H9 (cell line): ENCODE measurements at regions not wholly inside any gene's neighbourhood (a gene's known extent, or its start where the extent isn't known, plus 50 kb on each side); places are given as distances from the start of the nearest gene placed in this dataset.

Experiments used
- DNase-seq: peaks from one replicate; pipeline ENCODE4 v3.0.0-alpha.2; 2017
- H2AFZ ChIP-seq: one replicate; pipeline ENCODE4 v1.6.1; 2013; ENCODE audit warnings: mild to moderate bottlenecking, low read length, control low read depth, moderate library complexity
- H2AK5ac ChIP-seq: 2 replicates; pipeline ENCODE4 v1.6.1; 2013; ENCODE audit warnings: low read length, control low read depth, mixed read lengths; ENCODE audit not compliant: insufficient read length
- H2BK120ac ChIP-seq: one replicate; pipeline ENCODE4 v1.6.1; 2013; ENCODE audit warnings: low read depth, mild to moderate bottlenecking, low read length, control low read depth, inconsistent platforms; ENCODE audit not compliant: poor library complexity, severe bottlenecking
- H2BK12ac ChIP-seq: 2 replicates; pipeline ENCODE4 v1.6.1; 2013; ENCODE audit warnings: low read length, control low read depth, mixed read lengths, low read depth; ENCODE audit not compliant: insufficient read length
- H2BK15ac ChIP-seq: 2 replicates; pipeline ENCODE4 v1.6.1; 2013; ENCODE audit warnings: low read depth, low read length, control low read depth
- H2BK20ac ChIP-seq: one replicate; pipeline ENCODE4 v1.6.1; 2013; ENCODE audit warnings: low read depth, mild to moderate bottlenecking, low read length, control low read depth, inconsistent platforms; ENCODE audit not compliant: poor library complexity, severe bottlenecking
- H2BK5ac ChIP-seq: 2 replicates; pipeline ENCODE4 v1.6.1; 2013; ENCODE audit warnings: low read length, control low read depth, mixed read lengths; ENCODE audit not compliant: insufficient read length
- H3K14ac ChIP-seq: 2 replicates; pipeline ENCODE4 v1.6.1; 2013; ENCODE audit warnings: low read length, control low read depth; ENCODE audit not compliant: insufficient read depth
- H3K18ac ChIP-seq: 2 replicates; pipeline ENCODE4 v1.6.1; 2013; ENCODE audit warnings: low read depth, mild to moderate bottlenecking, mixed read lengths, low read length, control low read depth; ENCODE audit not compliant: insufficient read length
- H3K23ac ChIP-seq: 2 replicates; pipeline ENCODE4 v1.6.1; 2013; ENCODE audit warnings: low read length, control low read depth, mixed read lengths, low read depth; ENCODE audit not compliant: insufficient read length
- H3K23me2 ChIP-seq: 2 replicates; pipeline ENCODE4 v1.6.1; 2013; ENCODE audit warnings: low read depth, mild to moderate bottlenecking, mixed read lengths, low read length, control low read depth; ENCODE audit not compliant: insufficient read length, poor library complexity, severe bottlenecking
- H3K27ac ChIP-seq: 2 replicates; pipeline ENCODE4 v1.5.1; 2013; ENCODE audit warnings: low read length, control low read depth, mixed read lengths, low read depth; ENCODE audit not compliant: insufficient read length
- H3K27me3 ChIP-seq: 2 replicates; pipeline ENCODE4 v1.6.1; 2013; ENCODE audit warnings: low read length, control low read depth, inconsistent platforms; ENCODE audit not compliant: insufficient read depth
- H3K4ac ChIP-seq: 2 replicates; pipeline ENCODE4 v1.6.1; 2013; ENCODE audit warnings: low read depth, mild to moderate bottlenecking, control low read depth, inconsistent platforms, low read length, moderate library complexity
- H3K4me1 ChIP-seq: 2 replicates; pipeline ENCODE4 v1.6.1; 2013; ENCODE audit warnings: low read length, control low read depth, inconsistent platforms; ENCODE audit not compliant: insufficient read depth
- H3K4me2 ChIP-seq: 2 replicates; pipeline ENCODE4 v1.6.1; 2013; ENCODE audit warnings: low read length, control low read depth, mixed read lengths; ENCODE audit not compliant: insufficient read length, insufficient read depth
- H3K56ac ChIP-seq: 2 replicates; pipeline ENCODE4 v1.6.1; 2013; ENCODE audit warnings: low read depth, mild to moderate bottlenecking, mixed read lengths, low read length, control low read depth; ENCODE audit not compliant: insufficient read length
- H3K79me1 ChIP-seq: 2 replicates; pipeline ENCODE4 v1.6.1; 2013; ENCODE audit warnings: low read depth, mild to moderate bottlenecking, moderate library complexity, low read length, control low read depth, inconsistent platforms; ENCODE audit not compliant: insufficient read depth, poor library complexity, severe bottlenecking
- H3K79me2 ChIP-seq: 2 replicates; pipeline ENCODE4 v1.6.1; 2013; ENCODE audit warnings: low read length, control low read depth, inconsistent platforms; ENCODE audit not compliant: insufficient read depth
- H3K9ac ChIP-seq: 2 replicates; pipeline ENCODE4 v1.6.1; 2013; ENCODE audit warnings: low read length, control low read depth, mixed read lengths; ENCODE audit not compliant: insufficient read length; ENCODE audit errors: extremely low read depth
- H3K9me3 ChIP-seq: one replicate; pipeline ENCODE4 v1.6.1; 2013; ENCODE audit warnings: low read depth, low read length, inconsistent platforms; ENCODE audit not compliant: control insufficient read depth
- H3T11ph ChIP-seq: one replicate; pipeline ENCODE4 v1.6.1; 2013; ENCODE audit warnings: mild to moderate bottlenecking, low read length, control low read depth, inconsistent platforms
- H4K20me1 ChIP-seq: one replicate; pipeline ENCODE4 v1.6.1; 2013; ENCODE audit not compliant: control insufficient read depth, insufficient read length, insufficient read depth
- H4K5ac ChIP-seq: 2 replicates; pipeline ENCODE4 v1.6.1; 2013; ENCODE audit warnings: low read depth, mild to moderate bottlenecking, mixed read lengths, low read length, control low read depth; ENCODE audit not compliant: insufficient read length
- H4K8ac ChIP-seq: replicated peaks from 2 replicates; pipeline ENCODE4 v1.6.1; 2013; ENCODE audit warnings: low read length, control low read depth, mixed read lengths, low read depth; ENCODE audit not compliant: insufficient read length
- H4K91ac ChIP-seq: 2 replicates; pipeline ENCODE4 v1.6.1; 2013; ENCODE audit warnings: low read depth, mild to moderate bottlenecking, moderate library complexity, mixed read lengths, low read length, control low read depth; ENCODE audit not compliant: insufficient read length
- H3K27ac Mint-ChIP-seq, 3 experiments: 2 replicates in 2 of 3; 3 replicates in 1 of 3; pipeline ENCODE4 v1.8.0; 2020 to 2021; ENCODE audit warnings: mixed read lengths in 3 of 3, mild to moderate bottlenecking in 1 of 3, moderate library complexity in 1 of 3
- H3K27me3 Mint-ChIP-seq: 2 replicates; pipeline ENCODE4 v1.8.0; 2021; ENCODE audit warnings: low read depth, mild to moderate bottlenecking, moderate library complexity, mixed read lengths
- H3K36me3 Mint-ChIP-seq, 3 experiments: 2 replicates in 2 of 3; 3 replicates in 1 of 3; pipeline ENCODE4 v1.8.0; 2020 to 2021; ENCODE audit warnings: low read depth in 3 of 3, mixed read lengths in 3 of 3; ENCODE audit not compliant: insufficient read depth in 1 of 3
- H3K4me1 Mint-ChIP-seq, 2 experiments: 2 replicates each; pipeline ENCODE4 v1.8.0; 2020; ENCODE audit warnings: mixed read lengths in 2 of 2
- H3K4me3 Mint-ChIP-seq, 2 experiments: 2 replicates in 1 of 2; 3 replicates in 1 of 2; pipeline ENCODE4 v1.8.0; 2020 to 2021; ENCODE audit warnings: mild to moderate bottlenecking in 2 of 2, mixed read lengths in 2 of 2, moderate library complexity in 1 of 2
- H3K9me3 Mint-ChIP-seq, 2 experiments: 2 replicates in 1 of 2; 3 replicates in 1 of 2; pipeline ENCODE4 v1.8.0; 2020; ENCODE audit warnings: mild to moderate bottlenecking in 2 of 2, mixed read lengths in 2 of 2, moderate library complexity in 1 of 2
- CTCF ChIP-seq: fragments of 200-600 bp; sonication (generic); conservative IDR thresholded peaks from 3 replicates; pipeline ENCODE4 v1.8.0; 2021; ENCODE audit warnings: antibody characterized with exemption, mild to moderate bottlenecking
- WGBS: extraction: QIAGEN DNeasy Blood & Tissue Kit; methylation state at CpG from one replicate; pipeline ENCODE4 v1.1.7; 2013; ENCODE audit warnings: missing lambda C conversion rate, low lambda C conversion rate, mixed read lengths; ENCODE audit not compliant: insufficient read length; ENCODE audit errors: extremely low coverage; 5-methylcytosine and 5-hydroxymethylcytosine counted together

- Histone ChIP-seq H4K20me1 (no peaks in the 10 kb centered on the region), H3K4me1 (no peaks in the 10 kb centered on the region), H2BK120ac (no peak overlapping the region), H2BK5ac (no peak overlapping the region), H3K14ac (no peak overlapping the region; the same call in 1 of the 2 replicates), H2BK15ac (no peak overlapping the region), H2AFZ (no peak overlapping the region), H3K56ac (no peak overlapping the region), H3K27me3 (no peaks in the 10 kb centered on the region), H3K79me2 (no peaks in the 10 kb centered on the region), H4K5ac (no peak overlapping the region), H3T11ph (no peak overlapping the region), H3K79me1 (no peaks in the 10 kb centered on the region), H4K91ac (no peak overlapping the region), H2BK12ac (no peak overlapping the region), H3K23ac (no peak overlapping the region), H4K8ac (no peak overlapping the region), H2AK5ac (no peak overlapping the region), H3K27ac (no peak overlapping the region), H3K23me2 (no peaks in the 10 kb centered on the region), H3K4me2 (no peak overlapping the region), H3K9ac (no peak overlapping the region), H2BK20ac (no peak overlapping the region), H3K18ac (no peak overlapping the region), H3K9me3 (no peaks in the 10 kb centered on the region), H3K4ac (no peak overlapping the region)
- Mint-ChIP-seq H3K27me3 (no peaks in the 10 kb centered on the region), H3K36me3 (no peaks in the 10 kb centered on the region; a peak in 1 of 7 replicates), H3K27ac (peak overlapping the region in 1 of 3 experiments; percentile 9; a peak in 2 of 7 replicates), H3K4me3 (no peak overlapping the region), H3K4me1 (no peaks in the 10 kb centered on the region), H3K9me3 (no peaks in the 10 kb centered on the region)
- no peak for DNase-seq
- WGBS = no CpG with 5 or more reads among the region's 7 CpGs
- no peak for TF ChIP-seq CTCF
Measured at GRCh38 chr3:24662449-24663345, 168.0 kb upstream of the THRB start.
